Esophagus (tissue), 2 donors: ENCODE measurements at regions not wholly inside any gene's neighbourhood (a gene's known extent, or its start where the extent isn't known, plus 50 kb on each side); places are given as distances from the start of the nearest gene placed in this dataset.

ENCODE experiments used
- H3K27ac ChIP-seq, 2 donors: one replicate each; pipeline ENCODE4 v1.5.1; 2013; ENCODE audit warnings: low read depth in 2 of 2, mild to moderate bottlenecking in 2 of 2, inconsistent platforms in 1 of 2, low read length in 1 of 2, moderate library complexity in 1 of 2
- H3K27me3 ChIP-seq, 2 donors: one replicate each; pipeline ENCODE4 v1.6.1; 2013; ENCODE audit warnings: low read length in 2 of 2, control low read depth in 1 of 2, mild to moderate bottlenecking in 1 of 2; ENCODE audit not compliant: insufficient read depth in 2 of 2, control insufficient read depth in 1 of 2
- H3K36me3 ChIP-seq, 2 donors: one replicate each; pipeline ENCODE4 v1.6.1; 2013; ENCODE audit warnings: low read length in 1 of 2; ENCODE audit not compliant: control insufficient read depth in 2 of 2, insufficient read depth in 2 of 2
- H3K4me1 ChIP-seq, 2 donors: one replicate each; pipeline ENCODE4 v1.6.1; 2013; ENCODE audit warnings: low read length in 1 of 2; ENCODE audit not compliant: control insufficient read depth in 2 of 2, insufficient read depth in 2 of 2
- H3K4me3 ChIP-seq, 2 donors: one replicate each; pipeline ENCODE4 v1.5.1; 2013; ENCODE audit warnings: low read length in 2 of 2, mild to moderate bottlenecking in 2 of 2, low read depth in 1 of 2, moderate library complexity in 1 of 2
- H3K9me3 ChIP-seq, 2 donors: one replicate each; pipeline ENCODE4 v1.6.1; 2013; ENCODE audit warnings: mild to moderate bottlenecking in 2 of 2, low read depth in 1 of 2, low read length in 1 of 2, moderate library complexity in 1 of 2; ENCODE audit not compliant: control insufficient read depth in 2 of 2, insufficient read depth in 1 of 2
- WGBS, 2 donors: extraction: QIAGEN DNeasy Blood & Tissue Kit; methylation state at CpG; one replicate each; pipeline ENCODE4 v1.1.7; 2013; 5-methylcytosine and 5-hydroxymethylcytosine counted together
- donor health status: healthy with polysubstance abuse.
- donor health status: Bipolar disorder and iron deficiency.

DNA sequence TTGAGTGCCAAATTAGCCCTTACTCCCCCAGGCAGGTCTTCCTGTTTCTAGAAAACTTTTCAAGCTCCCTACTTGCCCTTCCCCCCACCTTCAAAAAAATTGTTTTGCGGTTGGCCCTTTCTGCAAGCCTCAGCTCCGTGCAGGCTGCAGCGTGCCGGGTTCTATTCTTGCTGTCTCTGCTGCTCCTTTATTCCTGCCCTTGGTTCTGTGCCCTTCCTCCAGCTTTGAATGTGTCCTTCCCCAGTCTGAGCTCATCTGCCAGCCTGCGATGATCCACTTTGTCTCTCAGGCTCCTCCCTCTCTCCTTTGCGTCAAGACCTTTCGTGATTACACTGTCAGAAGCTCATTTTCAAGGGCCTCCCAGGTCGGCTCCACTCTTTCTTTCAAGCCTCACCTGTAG, 98.6 kb downstream of the IRF2BPL start:
- H3K27ac ChIP-seq = peak overlapping the region in 1 of 2 donors; percentile 22
- H3K4me1 ChIP-seq = peaks cover 2 to 9% of the 10 kb centered on the region in 2 donors
- no peaks in the 10 kb centered on the region for H3K27me3 ChIP-seq
- no peaks in the 10 kb centered on the region for H3K9me3 ChIP-seq
- no peak overlapping the region for H3K4me3 ChIP-seq
- H3K36me3 ChIP-seq = no peaks in the 10 kb centered on the region
- 29 to 51% methylated on average over 8 of the region's 8 CpGs for WGBS, 2 donors

DNA sequence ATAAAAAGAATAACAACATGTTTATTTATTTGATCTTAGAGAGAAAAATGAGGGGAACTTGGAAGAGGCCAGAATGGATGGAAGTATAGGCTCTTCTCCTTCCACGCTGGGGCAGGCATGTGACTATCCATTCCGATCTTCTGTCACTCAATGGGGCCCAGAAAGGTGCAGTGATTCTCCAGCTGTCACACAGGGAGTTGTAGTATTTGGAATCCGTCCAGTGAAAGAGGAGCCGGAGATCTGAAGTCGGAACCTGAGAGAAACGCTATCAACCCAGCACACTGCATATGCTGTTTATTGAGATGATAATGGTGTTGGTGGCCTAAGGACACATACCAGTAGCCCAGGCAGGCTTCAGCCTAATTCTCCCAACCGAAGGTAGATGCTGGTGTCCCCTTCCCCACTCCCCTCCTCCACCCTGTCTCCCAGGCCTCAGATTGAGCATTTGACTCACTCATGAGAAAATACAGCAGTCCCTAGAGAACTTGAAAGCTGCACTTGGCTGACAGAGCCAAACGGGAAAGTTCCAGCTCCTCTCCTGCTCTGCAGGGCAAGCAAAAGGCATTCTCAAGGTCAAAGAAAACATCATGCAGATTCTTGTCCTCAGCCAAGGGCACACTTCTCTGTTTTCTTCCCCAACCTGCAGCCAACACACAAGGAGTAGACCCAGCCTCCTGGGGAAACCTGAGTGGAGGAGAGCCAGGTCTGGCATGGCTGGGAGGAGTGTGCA, 100.4 kb downstream of the IRF2BPL start:
- 74 to 75% methylated on average over 8 of the region's 8 CpGs for WGBS, 2 donors
- no peak overlapping the region for H3K4me3 ChIP-seq
- H3K4me1 ChIP-seq = peaks cover 2 to 9% of the 10 kb centered on the region in 2 donors
- H3K36me3 ChIP-seq = no peaks in the 10 kb centered on the region
- no peaks in the 10 kb centered on the region for H3K9me3 ChIP-seq
- H3K27me3 ChIP-seq = no peaks in the 10 kb centered on the region
- no peak overlapping the region for H3K27ac ChIP-seq

DNA sequence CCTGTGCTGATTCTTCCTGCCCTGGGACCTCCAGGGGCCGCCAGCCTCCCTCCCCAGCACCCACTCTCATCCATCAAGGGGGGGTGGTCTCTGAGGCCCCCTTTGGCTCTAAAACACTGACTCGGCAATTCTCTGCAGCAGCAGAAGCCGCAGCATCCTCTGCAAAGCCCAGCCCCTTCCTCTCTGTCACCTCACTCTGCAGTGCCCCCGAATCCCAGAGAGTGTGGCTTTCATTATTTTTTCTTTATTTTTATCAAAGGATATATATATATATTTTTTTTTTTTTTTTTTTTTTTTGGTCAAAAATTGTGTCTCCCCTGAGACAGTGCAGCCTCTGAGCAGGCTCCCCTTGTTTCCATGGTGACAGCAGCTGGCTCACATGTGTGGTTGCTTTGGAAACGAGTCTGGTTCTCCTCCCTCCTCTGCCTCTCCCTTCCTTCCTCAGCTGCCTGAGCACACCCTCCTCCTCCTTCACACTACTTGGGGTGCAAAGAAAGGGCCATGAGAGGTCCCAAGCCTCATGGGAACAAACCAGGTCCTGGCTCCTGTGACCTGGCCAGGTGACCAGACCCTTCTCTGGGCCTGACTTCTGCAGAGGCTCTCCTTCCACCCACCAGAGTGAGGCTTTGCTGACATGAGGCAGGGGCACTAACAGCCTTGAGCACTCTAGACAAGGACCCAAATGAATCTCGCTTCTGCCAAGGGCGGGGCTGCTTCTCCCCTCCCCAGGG, 100.5 kb downstream of the LRRC74A start:
- no peak overlapping the region for H3K27ac ChIP-seq
- WGBS, 2 donors = 52 to 55% methylated on average over 7 of the region's 7 CpGs
- no peaks in the 10 kb centered on the region for H3K9me3 ChIP-seq
- no peaks in the 10 kb centered on the region for H3K36me3 ChIP-seq
- no peak overlapping the region for H3K4me3 ChIP-seq
- H3K27me3 ChIP-seq = no peaks in the 10 kb centered on the region
- peaks cover 2 to 9% of the 10 kb centered on the region in 2 donors for H3K4me1 ChIP-seq

- no peak overlapping the region for H3K4me3 ChIP-seq
- no peak overlapping the region for H3K27ac ChIP-seq
- H3K27me3 ChIP-seq = no peaks in the 10 kb centered on the region
- no peaks in the 10 kb centered on the region for H3K9me3 ChIP-seq
- peaks cover 2 to 9% of the 10 kb centered on the region in 2 donors for H3K4me1 ChIP-seq
- H3K36me3 ChIP-seq = no peaks in the 10 kb centered on the region
- 75 to 81% methylated on average over 9 of the region's 9 CpGs for WGBS, 2 donors
These were observed 98.9 kb downstream of the LRRC74A start for GRCh38 chr14:76925097-76925441.

GRCh38 chr14:76924371-76925096, 98.3 kb downstream of the LRRC74A start:
- Histone ChIP-seq H3K4me1 (peaks cover 0 to 9% of the 10 kb centered on the region in 2 donors), H3K4me3 (no peak overlapping the region), H3K36me3 (no peaks in the 10 kb centered on the region), H3K9me3 (no peaks in the 10 kb centered on the region), H3K27me3 (no peaks in the 10 kb centered on the region), H3K27ac (no peak overlapping the region)
- WGBS, 2 donors = 61 to 62% methylated on average over 14 to 15 of the region's 15 CpGs

- H3K4me1 ChIP-seq = peaks cover 0 to 13% of the 10 kb centered on the region in 2 donors
- H3K36me3 ChIP-seq = no peaks in the 10 kb centered on the region
- no peak overlapping the region for H3K27ac ChIP-seq
- WGBS, 2 donors = 77 to 83% methylated on average over 22 of the region's 22 CpGs
- no peak overlapping the region for H3K4me3 ChIP-seq
- no peaks in the 10 kb centered on the region for H3K9me3 ChIP-seq
- no peaks in the 10 kb centered on the region for H3K27me3 ChIP-seq
These were observed 97.5 kb downstream of the LRRC74A start for GRCh38 chr14:76923431-76924370.

DNA sequence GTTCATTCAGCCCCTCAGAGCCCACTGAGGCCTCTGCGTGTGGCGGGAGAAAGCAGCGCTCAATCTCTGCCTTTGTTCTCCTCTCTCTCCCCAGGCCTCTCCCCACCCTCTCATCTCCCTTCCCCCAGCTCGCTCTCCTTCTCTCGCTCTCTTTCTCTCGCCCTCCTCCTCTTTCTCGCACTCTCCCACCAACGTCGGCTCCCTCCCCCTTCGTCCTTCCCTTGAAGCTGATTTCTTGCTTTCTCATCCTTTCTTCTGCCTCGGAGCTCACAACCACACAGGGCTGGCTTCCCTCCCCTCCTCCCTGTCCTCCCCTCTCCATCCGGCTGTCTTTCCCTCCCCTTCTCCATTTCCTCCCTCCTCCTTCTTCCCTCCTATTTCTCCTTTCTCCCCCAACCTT, 96.4 kb downstream of the LRRC74A start:
- Histone ChIP-seq H3K9me3 (no peaks in the 10 kb centered on the region), H3K27ac (peak overlapping the region in 1 of 2 donors; percentile 9), H3K4me1 (peaks cover 6 to 21% of the 10 kb centered on the region in 2 donors), H3K27me3 (no peaks in the 10 kb centered on the region), H3K36me3 (no peaks in the 10 kb centered on the region), H3K4me3 (no peak overlapping the region)
- WGBS, 2 donors = 70 to 72% methylated on average over 8 to 11 of the region's 12 CpGs

- Histone ChIP-seq H3K4me1 (peaks cover 7 to 25% of the 10 kb centered on the region in 2 donors), H3K36me3 (no peaks in the 10 kb centered on the region), H3K9me3 (no peaks in the 10 kb centered on the region), H3K4me3 (no peak overlapping the region), H3K27ac (no peak overlapping the region), H3K27me3 (no peaks in the 10 kb centered on the region)
- 95 to 97% methylated on average over 5 of the region's 5 CpGs for WGBS, 2 donors
These were observed 95.9 kb downstream of the LRRC74A start for GRCh38 chr14:76922092-76922491.

DNA sequence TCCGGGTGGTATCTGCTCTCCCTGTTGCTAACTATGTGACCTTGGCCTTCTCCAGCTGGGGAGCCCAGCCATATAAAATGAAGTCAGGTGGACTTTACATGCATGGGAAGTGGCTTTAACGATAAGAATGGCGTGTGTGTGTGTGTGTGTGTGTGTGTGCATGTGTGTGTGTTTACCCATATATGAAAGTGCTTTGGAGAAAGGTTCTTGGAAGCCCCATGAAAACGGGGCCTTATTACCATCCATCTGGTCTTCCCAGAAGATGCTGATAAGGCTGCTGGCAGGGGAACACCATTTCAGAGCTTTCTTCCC, 94.8 kb downstream of the LRRC74A start:
- Histone ChIP-seq H3K36me3 (no peaks in the 10 kb centered on the region), H3K9me3 (no peaks in the 10 kb centered on the region), H3K27ac (no peak overlapping the region), H3K4me3 (no peak overlapping the region), H3K27me3 (no peaks in the 10 kb centered on the region), H3K4me1 (peaks cover 7 to 23% of the 10 kb centered on the region in 2 donors)
- WGBS, 2 donors = 64 to 74% methylated on average over 4 of the region's 4 CpGs
